Astrocyte (in vitro differentiated cells and primary cell): ENCODE measurements at regions not wholly inside any gene's neighbourhood (a gene's known extent, or its start where the extent isn't known, plus 50 kb on each side); places are given as distances from the start of the nearest gene placed in this dataset.

Experiments used
- EZH2 ChIP-seq: IDR thresholded peaks from 2 replicates; pipeline ENCODE4 v1.6.1; 2012; ENCODE audit warnings: mild to moderate bottlenecking, low read length, inconsistent platforms; ENCODE audit not compliant: insufficient read depth
- TF ChIP-seq, protein P1 (sequence below): IDR thresholded peaks from 2 replicates; pipeline ENCODE4 v1.5.1; 2011; ENCODE audit warnings: low read depth, mild to moderate bottlenecking, inconsistent platforms, low read length, moderate library complexity; ENCODE audit not compliant: insufficient read depth

DNA sequence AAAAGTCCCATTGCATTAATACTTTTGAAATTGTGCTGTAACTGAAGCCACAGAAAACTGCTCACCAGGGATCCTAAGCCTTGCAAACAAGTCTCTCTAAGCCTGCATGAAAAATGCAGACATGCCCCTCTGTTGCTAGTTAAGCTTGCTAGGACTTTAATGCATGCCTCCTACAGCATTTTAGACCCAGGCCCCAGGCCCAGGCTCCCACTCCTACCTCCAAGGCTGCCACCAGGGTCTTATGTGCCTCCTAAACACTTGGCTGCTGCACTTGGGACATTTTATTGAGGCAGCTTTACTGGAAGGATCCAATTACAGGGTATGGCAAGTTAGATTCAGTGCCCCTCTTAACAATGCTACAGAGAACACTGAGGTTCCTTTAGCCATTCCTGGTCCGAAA lies 467.3 kb upstream of the CLINT1 start:
- TF ChIP-seq, protein P1, sequence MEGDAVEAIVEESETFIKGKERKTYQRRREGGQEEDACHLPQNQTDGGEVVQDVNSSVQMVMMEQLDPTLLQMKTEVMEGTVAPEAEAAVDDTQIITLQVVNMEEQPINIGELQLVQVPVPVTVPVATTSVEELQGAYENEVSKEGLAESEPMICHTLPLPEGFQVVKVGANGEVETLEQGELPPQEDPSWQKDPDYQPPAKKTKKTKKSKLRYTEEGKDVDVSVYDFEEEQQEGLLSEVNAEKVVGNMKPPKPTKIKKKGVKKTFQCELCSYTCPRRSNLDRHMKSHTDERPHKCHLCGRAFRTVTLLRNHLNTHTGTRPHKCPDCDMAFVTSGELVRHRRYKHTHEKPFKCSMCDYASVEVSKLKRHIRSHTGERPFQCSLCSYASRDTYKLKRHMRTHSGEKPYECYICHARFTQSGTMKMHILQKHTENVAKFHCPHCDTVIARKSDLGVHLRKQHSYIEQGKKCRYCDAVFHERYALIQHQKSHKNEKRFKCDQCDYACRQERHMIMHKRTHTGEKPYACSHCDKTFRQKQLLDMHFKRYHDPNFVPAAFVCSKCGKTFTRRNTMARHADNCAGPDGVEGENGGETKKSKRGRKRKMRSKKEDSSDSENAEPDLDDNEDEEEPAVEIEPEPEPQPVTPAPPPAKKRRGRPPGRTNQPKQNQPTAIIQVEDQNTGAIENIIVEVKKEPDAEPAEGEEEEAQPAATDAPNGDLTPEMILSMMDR, result no peak
- TF ChIP-seq EZH2, result no peak
